ENCODE measurements at regions not wholly inside any gene's neighbourhood (a gene's known extent, or its start where the extent isn't known, plus 50 kb on each side); places are given as distances from the start of the nearest gene placed in this dataset.

DNA sequence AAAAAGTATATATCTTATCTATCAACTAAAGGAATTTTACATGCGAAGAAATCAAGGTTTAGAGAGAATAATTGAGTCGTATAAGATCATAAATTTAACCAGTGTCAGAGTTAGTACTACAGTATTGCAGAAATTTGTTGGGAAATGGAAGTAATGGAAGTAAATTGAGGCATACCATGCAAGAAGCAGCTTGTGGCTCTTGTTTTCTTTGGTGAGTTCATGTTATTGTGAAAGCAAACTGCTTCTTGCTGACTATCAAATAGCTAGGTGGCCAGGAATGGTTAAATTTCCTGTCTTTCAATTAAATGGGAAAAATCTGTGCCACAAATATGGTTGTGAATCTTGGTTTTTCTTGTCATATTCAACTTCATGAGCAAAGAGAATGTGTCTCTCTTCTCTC, 652.7 kb downstream of the LMO4 start:
- Histone ChIP-seq H3K36me3 (no peaks in the 10 kb centered on the region), H3K27ac (no peak overlapping the region), H3K4me3 (no peak overlapping the region), H3K4me1 (no peaks in the 10 kb centered on the region), H3K9me3 (no peaks in the 10 kb centered on the region), H3K27me3 (no peaks in the 10 kb centered on the region)
- no peak for DNase-seq (ENCODE audit: low spot score in 2 of 2)
- 92 to 98% methylated on average over 2 of the region's 2 CpGs for WGBS, 2 donors
- no peak for TF ChIP-seq POLR2A (IDR thresholded peaks at IDR 0.05)
- TF ChIP-seq, protein P1, sequence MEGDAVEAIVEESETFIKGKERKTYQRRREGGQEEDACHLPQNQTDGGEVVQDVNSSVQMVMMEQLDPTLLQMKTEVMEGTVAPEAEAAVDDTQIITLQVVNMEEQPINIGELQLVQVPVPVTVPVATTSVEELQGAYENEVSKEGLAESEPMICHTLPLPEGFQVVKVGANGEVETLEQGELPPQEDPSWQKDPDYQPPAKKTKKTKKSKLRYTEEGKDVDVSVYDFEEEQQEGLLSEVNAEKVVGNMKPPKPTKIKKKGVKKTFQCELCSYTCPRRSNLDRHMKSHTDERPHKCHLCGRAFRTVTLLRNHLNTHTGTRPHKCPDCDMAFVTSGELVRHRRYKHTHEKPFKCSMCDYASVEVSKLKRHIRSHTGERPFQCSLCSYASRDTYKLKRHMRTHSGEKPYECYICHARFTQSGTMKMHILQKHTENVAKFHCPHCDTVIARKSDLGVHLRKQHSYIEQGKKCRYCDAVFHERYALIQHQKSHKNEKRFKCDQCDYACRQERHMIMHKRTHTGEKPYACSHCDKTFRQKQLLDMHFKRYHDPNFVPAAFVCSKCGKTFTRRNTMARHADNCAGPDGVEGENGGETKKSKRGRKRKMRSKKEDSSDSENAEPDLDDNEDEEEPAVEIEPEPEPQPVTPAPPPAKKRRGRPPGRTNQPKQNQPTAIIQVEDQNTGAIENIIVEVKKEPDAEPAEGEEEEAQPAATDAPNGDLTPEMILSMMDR (IDR thresholded peaks at IDR 0.05), result no peak
- TF ChIP-seq EP300 (IDR thresholded peaks at IDR 0.05), result no peak

DNA sequence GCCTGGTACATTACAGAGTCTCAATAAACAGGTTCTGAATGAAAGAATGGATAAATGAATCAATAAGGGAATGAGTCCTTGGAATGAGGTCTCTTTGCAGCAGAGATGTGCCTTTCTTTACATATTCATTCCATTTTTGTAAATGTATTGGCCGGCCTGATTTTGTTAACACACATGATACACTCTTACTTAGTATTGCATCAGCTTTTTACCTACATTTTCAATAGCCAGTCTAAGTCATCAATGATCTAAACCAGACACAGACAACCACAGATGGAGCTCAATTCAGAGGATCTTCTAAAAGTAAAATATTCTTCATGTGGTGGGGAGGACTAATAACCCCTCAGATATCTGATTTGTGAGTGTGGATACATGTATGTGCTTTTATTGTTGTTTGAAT, 653.1 kb downstream of the LMO4 start:
- WGBS, 2 donors, result 94 to 95% methylated on average over 1 of the region's 1 CpG

DNA sequence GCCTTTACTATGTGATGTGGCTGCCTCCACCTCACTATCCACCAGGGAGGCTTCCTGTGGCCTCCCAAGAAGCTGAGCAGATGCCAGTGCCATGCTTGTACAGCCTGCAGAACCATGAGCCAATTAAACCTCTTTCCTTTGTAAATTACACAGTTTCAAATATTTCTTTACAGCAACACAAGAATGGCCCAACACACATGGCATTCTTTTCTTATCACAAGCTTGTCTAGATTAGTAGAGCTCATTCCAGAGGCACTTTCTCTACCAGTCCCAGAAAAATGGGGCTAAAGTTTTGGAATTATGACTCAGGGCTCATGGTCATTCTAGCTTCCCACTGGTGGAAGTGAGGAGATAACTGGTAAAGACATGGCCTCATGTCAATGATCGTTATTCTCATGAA, 655.2 kb downstream of the LMO4 start:
- TF ChIP-seq POLR2A (IDR thresholded peaks at IDR 0.05) (no peak), EP300 (IDR thresholded peaks at IDR 0.05) (no peak)
- TF ChIP-seq, protein P1 (IDR thresholded peaks at IDR 0.05), result no peak
- Histone ChIP-seq H3K4me3 (no peak overlapping the region), H3K4me1 (no peaks in the 10 kb centered on the region), H3K27ac (no peak overlapping the region), H3K36me3 (no peaks in the 10 kb centered on the region), H3K9me3 (no peaks in the 10 kb centered on the region), H3K27me3 (no peaks in the 10 kb centered on the region)
- DNase-seq (ENCODE audit: low spot score in 2 of 2), result no peak
- 96 to 97% methylated on average over 1 of the region's 1 CpG for WGBS, 2 donors

More for the DNA sequence above, 653.1 kb downstream of the LMO4 start:
- Histone ChIP-seq H3K4me3 (no peak overlapping the region), H3K36me3 (no peaks in the 10 kb centered on the region), H3K9me3 (no peaks in the 10 kb centered on the region), H3K27ac (no peak overlapping the region), H3K4me1 (no peaks in the 10 kb centered on the region), H3K27me3 (no peaks in the 10 kb centered on the region)
- no peak for DNase-seq (ENCODE audit: low spot score in 2 of 2)
- TF ChIP-seq, protein P1 (IDR thresholded peaks at IDR 0.05), result no peak
- TF ChIP-seq EP300 (IDR thresholded peaks at IDR 0.05), result no peak
- no peak for TF ChIP-seq POLR2A (IDR thresholded peaks at IDR 0.05)

DNA sequence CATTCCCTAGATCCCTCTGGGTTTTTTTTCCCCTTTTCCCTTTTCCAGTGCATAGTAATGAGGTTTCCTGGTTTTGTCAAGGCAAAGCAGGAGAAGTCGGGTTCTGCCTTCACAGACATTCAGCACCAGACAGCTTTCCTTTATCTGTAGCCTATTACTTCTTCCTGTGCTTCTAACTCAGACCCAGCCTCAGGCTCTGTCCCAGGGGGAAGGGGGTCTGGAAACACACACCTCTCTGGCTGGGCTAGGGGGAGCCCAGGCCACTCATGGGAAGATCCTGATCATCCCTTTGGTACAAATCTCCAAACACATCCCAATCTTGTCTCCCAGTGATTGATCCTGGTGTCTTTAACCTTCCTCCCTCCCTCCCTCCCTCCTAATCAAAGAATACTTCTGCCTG, 656.4 kb downstream of the LMO4 start:
- H3K27me3 ChIP-seq, result no peaks in the 10 kb centered on the region
- H3K4me3 ChIP-seq, result no peak overlapping the region
- H3K4me1 ChIP-seq, result no peaks in the 10 kb centered on the region
- DNase-seq (ENCODE audit: low spot score in 2 of 2), result no peak
- TF ChIP-seq, protein P1 (IDR thresholded peaks at IDR 0.05), result no peak
- TF ChIP-seq EP300 (IDR thresholded peaks at IDR 0.05) (no peak), POLR2A (IDR thresholded peaks at IDR 0.05) (no peak)
- H3K27ac ChIP-seq, result no peak overlapping the region
- no peaks in the 10 kb centered on the region for H3K9me3 ChIP-seq
- no peaks in the 10 kb centered on the region for H3K36me3 ChIP-seq
- 59 to 73% methylated on average over 1 of the region's 1 CpG for WGBS, 2 donors

DNA sequence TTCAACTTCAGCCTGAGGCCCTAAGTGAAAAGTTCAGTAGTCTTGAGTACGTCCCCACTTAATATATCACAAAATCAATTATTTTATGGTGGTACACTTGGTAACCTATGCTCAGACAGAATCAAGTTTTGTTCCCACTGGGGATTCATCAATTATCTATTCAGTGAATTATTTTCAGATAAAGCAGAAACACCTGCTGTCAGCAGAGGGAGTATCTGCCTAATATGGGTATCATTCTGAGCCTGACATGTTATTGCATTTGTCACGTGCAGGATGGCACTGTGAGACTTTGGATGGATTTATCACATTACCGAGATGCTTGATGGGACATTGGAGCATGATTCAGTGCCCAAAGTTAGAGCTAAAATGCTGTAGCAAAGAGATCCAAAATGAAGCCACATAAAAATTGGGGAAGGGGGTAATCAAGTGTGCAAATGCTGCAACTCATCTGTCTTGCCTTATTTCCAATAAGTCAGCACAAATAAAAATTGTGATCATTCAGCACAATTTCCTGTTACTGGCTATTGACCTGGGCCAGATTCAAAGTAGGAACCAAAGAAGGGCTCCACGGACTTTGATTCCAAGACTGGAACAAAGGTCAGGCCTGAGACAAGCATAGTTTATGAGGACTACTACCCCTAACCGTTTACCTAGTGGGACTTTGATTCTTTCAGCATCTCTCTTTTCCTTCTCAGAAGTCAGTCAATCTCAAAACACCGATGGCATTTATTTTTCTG, 657.6 kb downstream of the LMO4 start:
- H3K9me3 ChIP-seq, result no peaks in the 10 kb centered on the region
- H3K4me3 ChIP-seq, result no peak overlapping the region
- no peaks in the 10 kb centered on the region for H3K4me1 ChIP-seq
- H3K36me3 ChIP-seq, result no peaks in the 10 kb centered on the region
- 83% methylated on average over 6 of the region's 6 CpGs for WGBS, 2 donors
- no peak overlapping the region for H3K27ac ChIP-seq
- TF ChIP-seq EP300 (IDR thresholded peaks at IDR 0.05), result no peak
- TF ChIP-seq POLR2A (IDR thresholded peaks at IDR 0.05), result no peak
- TF ChIP-seq, protein P1 (IDR thresholded peaks at IDR 0.05), result no peak
- H3K27me3 ChIP-seq, result no peaks in the 10 kb centered on the region
- no peak for DNase-seq (ENCODE audit: low spot score in 2 of 2)
